LNCaP clone FGC (cell line): ENCODE measurements at regions not wholly inside any gene's neighbourhood (a gene's known extent, or its start where the extent isn't known, plus 50 kb on each side); places are given as distances from the start of the nearest gene placed in this dataset.

Experiments used
- DNase-seq: peaks from one replicate; pipeline ENCODE4 v3.0.0-alpha.2; 2011; ENCODE audit warnings: low read depth
- H3K4me3 ChIP-seq: 2 replicates; pipeline ENCODE4 v1.5.1; 2011; ENCODE audit warnings: mild to moderate bottlenecking, low read depth, low read length, control low read depth
- TF ChIP-seq, protein P1 (sequence below): IDR thresholded peaks from 2 replicates; pipeline ENCODE4 v1.5.1; 2012; ENCODE audit warnings: mild to moderate bottlenecking; ENCODE audit not compliant: control insufficient read depth, insufficient read depth; ENCODE audit errors: extremely low read depth

GRCh38 chr5:66247176-66247960, 103.3 kb downstream of the SREK1 start:
- no peak overlapping the region for H3K4me3 ChIP-seq
- no peak for DNase-seq
- TF ChIP-seq, protein P1, sequence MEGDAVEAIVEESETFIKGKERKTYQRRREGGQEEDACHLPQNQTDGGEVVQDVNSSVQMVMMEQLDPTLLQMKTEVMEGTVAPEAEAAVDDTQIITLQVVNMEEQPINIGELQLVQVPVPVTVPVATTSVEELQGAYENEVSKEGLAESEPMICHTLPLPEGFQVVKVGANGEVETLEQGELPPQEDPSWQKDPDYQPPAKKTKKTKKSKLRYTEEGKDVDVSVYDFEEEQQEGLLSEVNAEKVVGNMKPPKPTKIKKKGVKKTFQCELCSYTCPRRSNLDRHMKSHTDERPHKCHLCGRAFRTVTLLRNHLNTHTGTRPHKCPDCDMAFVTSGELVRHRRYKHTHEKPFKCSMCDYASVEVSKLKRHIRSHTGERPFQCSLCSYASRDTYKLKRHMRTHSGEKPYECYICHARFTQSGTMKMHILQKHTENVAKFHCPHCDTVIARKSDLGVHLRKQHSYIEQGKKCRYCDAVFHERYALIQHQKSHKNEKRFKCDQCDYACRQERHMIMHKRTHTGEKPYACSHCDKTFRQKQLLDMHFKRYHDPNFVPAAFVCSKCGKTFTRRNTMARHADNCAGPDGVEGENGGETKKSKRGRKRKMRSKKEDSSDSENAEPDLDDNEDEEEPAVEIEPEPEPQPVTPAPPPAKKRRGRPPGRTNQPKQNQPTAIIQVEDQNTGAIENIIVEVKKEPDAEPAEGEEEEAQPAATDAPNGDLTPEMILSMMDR = no peak

GRCh38 chr5:66248874-66249273, 104.8 kb downstream of the SREK1 start:
- TF ChIP-seq, protein P1 = no peak
- no peak for DNase-seq
- no peak overlapping the region for H3K4me3 ChIP-seq

GRCh38 chr5:66249920-66250319, 105.8 kb downstream of the SREK1 start:
- TF ChIP-seq, protein P1 = no peak
- DNase-seq = no peak

GRCh38 chr5:66252849-66253248, 108.7 kb downstream of the SREK1 start:
- no peak for DNase-seq
- H3K4me3 ChIP-seq = no peak overlapping the region
- TF ChIP-seq, protein P1 = no peak

More at GRCh38 chr5:66249920-66250319, 105.8 kb downstream of the SREK1 start:
- no peak overlapping the region for H3K4me3 ChIP-seq

DNA sequence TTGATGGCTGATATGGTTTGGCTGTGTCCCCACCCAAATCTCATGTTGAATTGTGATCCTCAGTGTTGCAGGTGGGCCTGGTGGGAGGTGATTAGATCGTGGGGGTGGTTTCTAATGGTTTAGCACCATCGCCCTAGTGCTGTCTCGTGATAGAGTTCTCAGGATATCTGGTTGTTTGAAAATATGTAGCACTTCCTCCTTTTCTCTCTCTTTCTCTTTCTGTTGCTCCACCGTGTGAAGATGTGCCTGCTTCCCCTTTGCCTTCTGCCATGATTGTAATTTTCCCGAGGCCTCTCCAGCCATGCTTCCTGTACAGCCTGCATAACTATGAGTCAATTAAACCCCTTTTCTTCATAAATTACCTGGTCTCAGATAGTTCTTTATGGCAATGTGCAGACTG, 111.6 kb downstream of the SREK1 start:
- TF ChIP-seq, protein P1 = no peak
- DNase-seq = no peak
- no peak overlapping the region for H3K4me3 ChIP-seq

- H3K4me3 ChIP-seq = no peak overlapping the region
- TF ChIP-seq, protein P1 = no peak
- DNase-seq = no peak
Observed at GRCh38 chr5:66273121-66273520, 129.0 kb downstream of the SREK1 start.

DNA sequence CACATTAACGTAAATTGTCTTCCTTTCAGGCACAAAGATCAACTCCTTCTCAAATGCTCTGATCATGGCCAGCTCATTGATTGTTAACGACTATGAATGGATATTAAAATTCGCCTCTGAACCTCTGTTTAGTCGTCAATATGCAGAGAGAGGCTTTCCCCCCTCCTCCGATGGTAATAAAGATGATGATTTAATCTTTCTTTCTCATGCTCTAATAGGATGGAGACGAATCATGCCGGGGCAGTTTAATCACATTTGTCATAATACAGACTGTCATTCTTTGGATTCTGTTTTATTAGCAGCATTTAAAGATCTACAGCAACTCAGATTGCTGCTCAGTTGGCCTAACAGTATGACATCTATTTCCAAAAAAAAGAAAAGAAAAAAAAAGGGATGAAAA, 132.9 kb downstream of the SREK1 start:
- no peak for DNase-seq
- TF ChIP-seq, protein P1 = no peak
- H3K4me3 ChIP-seq = no peak overlapping the region
